ENCODE measurements at regions not wholly inside any gene's neighbourhood (a gene's known extent, or its start where the extent isn't known, plus 50 kb on each side); places are given as distances from the start of the nearest gene placed in this dataset.
"Not testable (repeated sequence)": the region's sequence is repeated elsewhere in the genome, so short reads cannot be mapped to it uniquely, and the experiment has no call there.

GRCh38 chr6:14386263-14386662, 268.7 kb downstream of the CD83 start:
- H3K4me3 ChIP-seq (ENCODE audit: low read length), result peak overlapping the region; percentile 6; the same call in 1 of the 2 replicates
- TF ChIP-seq ZNF274 (IDR thresholded peaks at IDR 0.05; ENCODE audit: low read depth, low read length), result no peak

DNA sequence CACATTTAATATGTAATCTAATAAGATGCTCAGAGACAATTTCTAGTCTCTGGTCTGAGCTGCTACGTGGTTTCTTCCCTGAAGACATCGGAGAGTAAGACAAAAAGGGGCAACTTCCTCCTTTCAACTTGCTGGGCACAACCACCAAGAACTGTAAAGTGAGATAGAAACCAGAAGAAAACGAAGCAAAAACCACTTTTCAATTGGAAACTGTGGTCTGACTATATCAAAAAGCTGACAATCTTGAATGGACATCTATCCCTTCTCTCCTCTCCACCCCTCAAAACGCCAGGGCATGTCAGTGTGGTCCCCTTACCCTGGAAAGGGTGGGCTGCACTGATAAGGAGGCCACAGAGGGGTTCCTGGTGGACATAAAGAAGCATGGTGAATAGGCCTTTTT, 269.1 kb downstream of the CD83 start:
- no peak overlapping the region for H3K4me3 ChIP-seq (ENCODE audit: low read length)
- TF ChIP-seq ZNF274 (IDR thresholded peaks at IDR 0.05; ENCODE audit: low read depth, low read length), result no peak

- TF ChIP-seq ZNF274 (IDR thresholded peaks at IDR 0.05; ENCODE audit: low read depth, low read length), result no peak
- H3K4me3 ChIP-seq (ENCODE audit: low read length), result no peak overlapping the region
Measured at GRCh38 chr6:14388371-14388770, 270.8 kb downstream of the CD83 start.

DNA sequence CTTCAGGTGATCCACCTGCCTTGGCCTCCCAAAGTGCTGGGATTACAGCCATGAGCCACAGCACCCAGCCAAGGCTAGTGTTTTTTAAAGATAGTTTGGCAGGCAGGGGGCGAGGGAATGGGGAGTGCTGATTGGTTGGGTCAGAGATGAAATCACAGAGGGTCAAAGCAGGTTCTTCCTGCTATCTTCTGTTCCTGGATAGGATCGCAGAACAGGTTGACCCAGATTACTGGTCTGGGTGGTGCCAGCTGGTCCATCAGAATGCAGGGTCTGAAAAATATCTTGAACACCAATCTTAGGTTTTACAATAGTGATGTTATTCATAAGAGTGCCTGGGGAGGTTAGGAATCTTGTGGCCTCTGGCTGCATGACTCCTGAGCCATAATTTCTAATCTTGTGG, 272.2 kb downstream of the CD83 start:
- not testable (repeated sequence) for H3K4me3 ChIP-seq (ENCODE audit: low read length)

- no peak overlapping the region for H3K4me3 ChIP-seq (ENCODE audit: low read length)
- no peak for TF ChIP-seq ZNF274 (IDR thresholded peaks at IDR 0.05; ENCODE audit: low read depth, low read length)
Measured at GRCh38 chr6:14390805-14391204, 273.2 kb downstream of the CD83 start.

DNA sequence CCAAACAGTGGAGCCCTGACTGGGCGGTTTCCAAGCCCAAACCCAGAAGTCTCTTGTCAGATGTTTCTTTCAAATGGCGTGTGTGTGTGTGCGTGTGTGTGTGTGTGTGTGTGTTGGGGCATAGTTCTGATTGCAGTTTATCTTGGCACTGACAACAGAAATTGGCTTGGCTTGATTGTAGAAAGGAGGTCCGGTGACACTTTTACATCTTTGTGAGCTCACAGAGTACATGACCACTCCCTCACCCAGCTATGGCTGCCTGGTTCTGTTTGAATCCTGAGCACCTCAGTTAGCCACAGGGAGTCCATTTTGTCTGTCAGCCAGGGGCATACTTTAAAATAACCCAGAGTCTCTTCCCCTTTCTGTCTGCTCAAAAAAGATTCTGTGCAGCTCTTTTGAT, 276.3 kb downstream of the CD83 start:
- TF ChIP-seq ZNF274 (IDR thresholded peaks at IDR 0.05; ENCODE audit: low read depth, low read length), result no peak
- H3K4me3 ChIP-seq (ENCODE audit: low read length), result no peak overlapping the region

DNA sequence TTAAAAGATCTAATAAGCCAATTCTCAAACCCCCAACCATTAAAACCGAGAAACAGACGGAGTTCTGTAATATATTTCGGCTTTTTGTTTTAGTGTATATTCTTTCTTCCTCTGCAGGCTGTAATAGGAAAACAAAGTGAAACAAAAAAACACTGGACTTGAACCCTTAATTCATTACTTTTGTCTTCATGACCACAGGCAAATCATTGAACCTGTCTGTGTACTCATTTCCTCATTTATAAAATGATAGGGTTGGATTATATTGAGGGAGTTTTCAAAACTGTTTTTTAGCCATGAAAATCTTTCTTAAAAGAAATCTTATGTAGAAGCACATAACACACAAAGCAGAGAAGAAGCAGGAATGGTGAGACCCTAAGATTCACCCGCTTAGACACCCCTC, 278.8 kb downstream of the CD83 start:
- no peak overlapping the region for H3K4me3 ChIP-seq (ENCODE audit: low read length)
- TF ChIP-seq ZNF274 (IDR thresholded peaks at IDR 0.05; ENCODE audit: low read depth, low read length), result no peak

GRCh38 chr6:14396826-14397517, 279.4 kb downstream of the CD83 start:
- H3K4me3 ChIP-seq (ENCODE audit: low read length), result no peak overlapping the region
- no peak for TF ChIP-seq ZNF274 (IDR thresholded peaks at IDR 0.05; ENCODE audit: low read depth, low read length)

GRCh38 chr6:14397518-14397901, 279.9 kb downstream of the CD83 start:
- TF ChIP-seq ZNF274 (IDR thresholded peaks at IDR 0.05; ENCODE audit: low read depth, low read length), result no peak
- no peak overlapping the region for H3K4me3 ChIP-seq (ENCODE audit: low read length)

DNA sequence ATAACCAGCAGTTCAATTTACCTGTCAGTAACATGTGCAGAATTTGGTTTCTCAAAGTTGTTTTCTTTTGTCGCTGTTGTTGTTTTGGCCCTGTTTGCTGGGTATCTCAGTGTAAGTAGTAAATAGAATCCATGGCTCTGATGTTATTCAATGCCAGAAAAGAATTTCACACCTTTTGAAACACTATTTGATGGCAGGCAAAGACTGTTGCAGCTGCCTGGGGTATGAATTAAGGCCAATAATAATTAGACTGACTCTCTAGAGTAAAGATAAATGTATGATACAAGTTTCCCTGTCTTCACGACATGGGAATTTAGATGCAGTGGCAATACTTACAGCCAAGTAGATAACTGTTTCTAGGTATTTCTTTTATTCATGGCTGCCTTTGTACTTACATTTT, 281.4 kb downstream of the CD83 start:
- H3K4me3 ChIP-seq (ENCODE audit: low read length), result no peak overlapping the region
- no peak for TF ChIP-seq ZNF274 (IDR thresholded peaks at IDR 0.05; ENCODE audit: low read depth, low read length)

DNA sequence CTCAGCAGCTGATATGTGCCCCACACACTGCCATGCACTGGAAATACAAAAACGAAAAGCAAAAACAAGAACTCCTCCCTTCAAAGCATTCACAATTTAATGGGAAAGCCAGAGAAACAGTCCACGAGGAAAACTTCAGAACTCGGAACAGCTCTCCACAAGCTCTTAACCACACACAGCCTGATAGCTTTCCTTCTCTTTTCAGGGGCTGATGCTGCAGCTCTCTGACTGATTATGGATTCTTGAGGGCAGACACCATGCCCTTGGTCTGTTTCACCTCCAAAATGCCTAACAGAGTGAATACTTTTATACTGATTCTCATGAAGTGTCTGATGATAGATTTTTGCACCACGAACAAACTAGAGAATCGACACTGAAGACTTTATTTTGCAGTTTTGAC, 282.1 kb downstream of the CD83 start:
- H3K4me3 ChIP-seq (ENCODE audit: low read length), result no peak overlapping the region
- no peak for TF ChIP-seq ZNF274 (IDR thresholded peaks at IDR 0.05; ENCODE audit: low read depth, low read length)

GRCh38 chr6:14401246-14401645, 283.7 kb downstream of the CD83 start:
- no peak overlapping the region for H3K4me3 ChIP-seq (ENCODE audit: low read length)

DNA sequence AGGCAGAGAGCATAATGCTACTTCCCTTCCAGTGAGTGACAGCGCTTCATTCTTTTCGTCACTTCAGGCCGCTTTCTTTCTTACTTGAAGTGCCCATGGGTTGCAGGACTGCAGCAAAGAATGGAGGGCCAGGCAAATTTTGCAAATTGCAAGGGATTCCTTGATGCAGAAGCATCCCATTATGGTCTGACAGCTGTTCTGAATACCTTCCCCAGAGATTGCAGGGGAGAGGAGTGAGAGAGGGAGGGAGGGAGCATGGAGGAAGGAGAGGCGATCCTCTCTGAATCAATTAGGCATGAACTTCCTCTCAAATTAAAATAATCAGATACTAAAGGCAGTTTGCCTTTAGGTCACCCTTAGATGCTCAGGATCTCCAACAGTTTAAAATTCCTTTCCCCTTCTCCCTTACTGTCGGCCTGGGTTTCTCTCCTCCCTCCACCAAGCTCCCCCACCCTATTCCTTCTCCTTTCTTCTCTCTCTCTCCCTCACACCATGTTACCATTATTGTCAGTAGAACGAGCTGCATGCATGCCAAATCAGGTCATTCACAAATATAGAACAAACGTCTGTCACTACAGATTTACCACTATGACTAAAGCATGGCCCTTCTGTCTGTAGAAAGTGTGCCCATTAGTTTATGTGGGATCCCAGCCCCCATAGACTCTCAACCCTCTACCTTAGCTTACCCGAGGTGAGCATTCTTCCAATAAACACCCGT, 289.2 kb downstream of the CD83 start:
- TF ChIP-seq ZNF274 (IDR thresholded peaks at IDR 0.05; ENCODE audit: low read depth, low read length), result no peak
- no peak overlapping the region for H3K4me3 ChIP-seq (ENCODE audit: low read length)

More at GRCh38 chr6:14401246-14401645, 283.7 kb downstream of the CD83 start:
- TF ChIP-seq ZNF274 (IDR thresholded peaks at IDR 0.05; ENCODE audit: low read depth, low read length), result no peak

- TF ChIP-seq ZNF274 (IDR thresholded peaks at IDR 0.05; ENCODE audit: low read depth, low read length), result no peak
- no peak overlapping the region for H3K4me3 ChIP-seq (ENCODE audit: low read length)
Measured at GRCh38 chr6:14408446-14408845, 290.9 kb downstream of the CD83 start.

GRCh38 chr6:14412026-14412425, 294.5 kb downstream of the CD83 start:
- no peak overlapping the region for H3K4me3 ChIP-seq (ENCODE audit: low read length)
- no peak for TF ChIP-seq ZNF274 (IDR thresholded peaks at IDR 0.05; ENCODE audit: low read depth, low read length)

Data from GM08714 (cell line).